ENCODE measurements at regions not wholly inside any gene's neighbourhood (a gene's known extent, or its start where the extent isn't known, plus 50 kb on each side); places are given as distances from the start of the nearest gene placed in this dataset.

DNA sequence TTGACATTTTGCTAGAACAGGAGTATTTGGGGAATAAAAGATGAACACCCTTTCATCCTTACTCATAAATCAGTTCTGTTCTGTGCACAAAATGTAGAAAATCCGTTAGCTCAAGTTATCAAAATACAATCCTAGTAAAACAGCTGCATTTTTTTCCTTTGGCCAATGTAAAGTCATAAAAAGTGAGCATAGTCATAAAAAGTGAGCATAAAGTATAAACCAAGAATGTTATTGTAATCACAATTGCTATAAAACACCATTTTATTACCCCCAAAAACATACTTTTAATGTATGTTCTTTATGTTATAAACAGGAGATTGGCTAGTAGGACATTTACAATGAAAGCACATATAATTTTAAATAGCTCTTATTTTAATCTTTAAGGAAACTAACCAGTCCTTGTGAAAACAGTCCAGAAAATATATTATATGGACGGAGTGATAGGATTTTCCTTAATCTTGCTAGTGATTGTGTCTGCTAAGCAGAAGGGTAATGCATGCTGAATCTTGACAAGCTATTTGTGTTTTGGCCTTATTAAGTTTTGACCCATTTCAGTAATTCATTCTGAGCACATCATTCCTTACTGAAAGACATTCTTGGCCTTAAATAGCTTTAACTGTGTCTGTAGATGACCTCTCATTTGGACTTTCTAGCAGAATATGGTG is 891.8 kb downstream of the DSC3 start:
- TF ChIP-seq GATA2 (IDR thresholded peaks at IDR 0.05; ENCODE audit: low read depth, low read length) (no peak), GATA3 (IDR thresholded peaks at IDR 0.05; ENCODE audit: low read depth, low read length) (no peak)

Measured in SH-SY5Y (cell line).